SK-N-SH (cell line): ENCODE measurements at regions not wholly inside any gene's neighbourhood (a gene's known extent, or its start where the extent isn't known, plus 50 kb on each side); places are given as distances from the start of the nearest gene placed in this dataset.

Source experiments
- CTCF ChIA-PET: fragments of 300-600, 350-600 bp; formaldehyde crosslinking; extraction: SDS; loops from one replicate; lab custom pipeline; 2021; lab: Yijun Ruan, JAX
- POLR2A ChIA-PET: fragments of 350-600 bp; sonication (Branson Sonifier 250); formaldehyde crosslinking; extraction: SDS; loops from one replicate; lab custom pipeline; 2020; ENCODE audit warnings: antibody characterized with exemption, inconsistent platforms; lab: Yijun Ruan, JAX
- DNase-seq: peaks from one replicate; pipeline ENCODE4 v3.0.0; 2012
- H2AFZ ChIP-seq: fragments of 200-600 bp; sonication (generic); 2 replicates; pipeline ENCODE4 v1.8.1; 2016; ENCODE audit warnings: antibody characterized with exemption, mild to moderate bottlenecking, low read depth
- H3F3A ChIP-seq: fragments of 200-600 bp; sonication (generic); replicated peaks from 2 replicates; pipeline ENCODE3; 2016; ENCODE audit warnings: antibody characterized with exemption, mild to moderate bottlenecking; ENCODE audit not compliant: insufficient read depth
- H3K27ac ChIP-seq, 2 experiments: fragments of 200-500 bp in 1 of 2; fragments of 200-600 bp in 1 of 2; sonication (Bioruptor generic) in 1 of 2; sonication (generic), shearing (Covaris generic) in 1 of 2; 2 replicates each; pipeline versions ENCODE4 v1.5.1 to v1.6.1; 2014 to 2016; ENCODE audit warnings: low read depth in 2 of 2, inconsistent platforms in 1 of 2, low read length in 1 of 2, mild to moderate bottlenecking in 1 of 2, mixed read lengths in 1 of 2
- H3K27me3 ChIP-seq: fragments of 200-600 bp; sonication (generic), shearing (Covaris generic); 2 replicates; pipeline ENCODE4 v1.6.1; 2016; ENCODE audit warnings: mixed run types; ENCODE audit not compliant: insufficient read depth
- H3K36me3 ChIP-seq, 2 experiments: fragments of 200-500 bp in 1 of 2; fragments of 200-600 bp in 1 of 2; sonication (Bioruptor generic) in 1 of 2; sonication (generic) in 1 of 2; replicated peaks in 1 of 2; 2 replicates each; pipeline versions ENCODE3 to v1.5.1; 2014 to 2016; ENCODE audit warnings: low read length in 1 of 2, mild to moderate bottlenecking in 1 of 2; ENCODE audit not compliant: insufficient read depth in 2 of 2, control insufficient read depth in 1 of 2
- H3K4me1 ChIP-seq, 2 experiments: fragments of 200-500 bp in 1 of 2; fragments of 200-600 bp in 1 of 2; sonication (Bioruptor generic) in 1 of 2; sonication (generic), shearing (Covaris generic) in 1 of 2; 2 replicates each; pipeline versions ENCODE4 v1.5.1 to v1.6.1; 2014 to 2016; ENCODE audit warnings: low read depth in 1 of 2, low read length in 1 of 2, mixed run types in 1 of 2; ENCODE audit not compliant: insufficient read depth in 2 of 2, control insufficient read depth in 1 of 2
- H3K4me2 ChIP-seq: fragments of 200-600 bp; sonication (generic), shearing (Covaris generic); 2 replicates; pipeline ENCODE4 v1.6.1; 2017; ENCODE audit warnings: mixed run types
- H3K4me3 ChIP-seq, 2 experiments: fragments of 200-500 bp in 1 of 2; fragments of 200-600 bp in 1 of 2; sonication (Bioruptor generic) in 1 of 2; sonication (generic), shearing (Covaris generic) in 1 of 2; 2 replicates each; pipeline versions ENCODE4 v1.5.1 to v1.8.1; 2014 to 2016; ENCODE audit warnings: low read depth in 2 of 2, inconsistent platforms in 1 of 2, low read length in 1 of 2, mild to moderate bottlenecking in 1 of 2, mixed read lengths in 1 of 2, moderate library complexity in 1 of 2
- H3K79me2 ChIP-seq: fragments of 200-600 bp; sonication (generic); 2 replicates; pipeline ENCODE4 v1.8.1; 2017; ENCODE audit warnings: mild to moderate bottlenecking; ENCODE audit not compliant: insufficient read depth
- H3K9ac ChIP-seq: fragments of 200-600 bp; sonication (generic); 2 replicates; pipeline ENCODE4 v1.6.1; 2017; ENCODE audit warnings: mixed run types
- H3K9me2 ChIP-seq: fragments of 200-600 bp; sonication (generic); 2 replicates; pipeline ENCODE4 v1.6.1; 2017; ENCODE audit warnings: mixed run types
- H3K9me3 ChIP-seq: fragments of 200-600 bp; sonication (generic); 2 replicates; pipeline ENCODE4 v1.6.1; 2017; ENCODE audit warnings: mixed run types, mild to moderate bottlenecking, moderate library complexity
- H4K20me1 ChIP-seq: fragments of 200-600 bp; sonication (generic); 2 replicates; pipeline ENCODE4 v1.6.1; 2017; ENCODE audit warnings: mild to moderate bottlenecking, mixed run types; ENCODE audit not compliant: insufficient read depth
- CTCF ChIP-seq: fragments of 200-600 bp; sonication (generic); IDR thresholded peaks from 2 replicates; pipeline ENCODE4 v1.6.1; 2017; ENCODE audit warnings: antibody characterized with exemption, mild to moderate bottlenecking, moderate library complexity
- FOSL2 ChIP-seq: IDR thresholded peaks from 2 replicates; pipeline ENCODE4 v1.4.0; 2012; ENCODE audit warnings: low read depth, mild to moderate bottlenecking, moderate library complexity, borderline replicate concordance
- GABPA ChIP-seq: IDR thresholded peaks from 2 replicates; pipeline ENCODE4 v1.4.0; 2012; ENCODE audit warnings: low read depth, mild to moderate bottlenecking
- GATA2 ChIP-seq: sonication (generic); formaldehyde crosslinking; IDR thresholded peaks from 2 replicates; pipeline ENCODE4 v1.5.0; 2020; ENCODE audit warnings: mild to moderate bottlenecking, missing genetic modification reagents
- IRF3 ChIP-seq: fragments of 150-350 bp; IDR thresholded peaks from 2 replicates; pipeline ENCODE4 v1.6.1; 2016; ENCODE audit warnings: mild to moderate bottlenecking, low read depth, low read length
- MAX ChIP-seq: IDR thresholded peaks from 2 replicates; pipeline ENCODE4 v1.4.0; 2012; ENCODE audit warnings: low read depth
- MEF2A ChIP-seq: IDR thresholded peaks from 2 replicates; pipeline ENCODE4 v1.4.0; 2012; ENCODE audit warnings: low read depth, borderline replicate concordance
- MXI1 ChIP-seq: IDR thresholded peaks from 2 replicates; pipeline ENCODE4 v1.6.1; 2012; ENCODE audit warnings: mild to moderate bottlenecking, low read depth, low read length, improper control_type of control experiment
- NRF1 ChIP-seq: IDR thresholded peaks from 2 replicates; pipeline ENCODE4 v1.6.1; 2012; ENCODE audit warnings: low read depth, mild to moderate bottlenecking, low read length
- PBX3 ChIP-seq: IDR thresholded peaks from 2 replicates; pipeline ENCODE4; 2012
- POLR2AphosphoS5 ChIP-seq: IDR thresholded peaks from 2 replicates; pipeline ENCODE4 v1.6.1; 2012; ENCODE audit warnings: low read depth, low read length
- RAD21 ChIP-seq: IDR thresholded peaks from 2 replicates; pipeline ENCODE4 v1.6.1; 2012; ENCODE audit warnings: mild to moderate bottlenecking, low read length
- REST ChIP-seq: IDR thresholded peaks from 2 replicates; pipeline ENCODE4 v1.6.1; 2012; ENCODE audit warnings: mild to moderate bottlenecking, low read depth, low read length, moderate library complexity
- RXRA ChIP-seq: IDR thresholded peaks from 2 replicates; pipeline ENCODE4 v1.4.0; 2012; ENCODE audit warnings: low read depth, mild to moderate bottlenecking, borderline replicate concordance
- SIN3A ChIP-seq: IDR thresholded peaks from 2 replicates; pipeline ENCODE4 v1.6.1; 2012; ENCODE audit warnings: low read depth, mild to moderate bottlenecking, low read length, moderate library complexity, borderline replicate concordance
- TAF1 ChIP-seq: IDR thresholded peaks from 2 replicates; pipeline ENCODE4 v1.6.1; 2012; ENCODE audit warnings: low read depth, mild to moderate bottlenecking, low read length, moderate library complexity, borderline replicate concordance
- TCF12 ChIP-seq: IDR thresholded peaks from 2 replicates; pipeline ENCODE4 v1.4.0; 2012
- USF1 ChIP-seq: IDR thresholded peaks from 2 replicates; pipeline ENCODE4 v1.4.0; 2012; ENCODE audit warnings: low read depth, borderline replicate concordance
- ZBTB33 ChIP-seq: IDR thresholded peaks from 2 replicates; pipeline ENCODE4 v1.4.0; 2012; ENCODE audit warnings: low read depth, borderline replicate concordance
- WGBS: methylation state at CpG from one replicate; pipeline ENCODE4 v1.1.6; 2017; ENCODE audit warnings: low lambda C conversion rate; 5-methylcytosine and 5-hydroxymethylcytosine counted together

GRCh38 chr22:22833488-22833887 lies 54.1 kb upstream of the IGLL5 start:
- Histone ChIP-seq H3K36me3 (no peaks in the 10 kb centered on the region), H2AFZ (no peak overlapping the region), H3K27ac (no peak overlapping the region), H3K4me2 (no peak overlapping the region), H3K9ac (no peak overlapping the region)
- POLR2A ChIA-PET, result interaction anchor here (0.6 kb wide), 1 partner anchor 35 kb away, joined by 5 read pairs; no protein-coding TSS in a partner anchor
- no peak for DNase-seq
- TF ChIP-seq CTCF (no peak), MAX (no peak), REST (no peak), TAF1 (no peak), ZBTB33 (no peak), SIN3A (no peak), PBX3 (no peak), RXRA (no peak), GABPA (no peak), TCF12 (no peak), MEF2A (no peak), FOSL2 (no peak), USF1 (no peak), MXI1 (no peak), IRF3 (no peak), POLR2AphosphoS5 (no peak), GATA2 (CRISPR knock-in tag) (no peak), NRF1 (no peak), RAD21 (no peak)
- TF ChIP-seq, all 33 proteins: peak for 0
- Histone ChIP-seq H3K27me3 (no peaks in the 10 kb centered on the region; the same call in 1 of the 2 replicates), H3F3A (no peaks in the 10 kb centered on the region), H3K4me1 (no peaks in the 10 kb centered on the region), H3K4me3 (no peak overlapping the region), H3K79me2 (no peaks in the 10 kb centered on the region; the same call in 1 of the 2 replicates), H4K20me1 (no peaks in the 10 kb centered on the region), H3K9me3 (no peaks in the 10 kb centered on the region), H3K9me2 (no peaks in the 10 kb centered on the region)
- 6% methylated on average over 4 of the region's 4 CpGs for WGBS
- CTCF ChIA-PET, result interaction anchor here (1.3 to 2.4 kb wide), 2 partner anchors 14 to 15 kb away, joined by 3 to 9 read pairs; no protein-coding TSS in a partner anchor
